Heart right ventricle (tissue), 16 donors: ENCODE measurements at regions not wholly inside any gene's neighbourhood (a gene's known extent, or its start where the extent isn't known, plus 50 kb on each side); places are given as distances from the start of the nearest gene placed in this dataset.
"Not testable (repeated sequence)": the region's sequence is repeated elsewhere in the genome, so short reads cannot be mapped to it uniquely, and the experiment has no call there.

ENCODE experiments used
- ATAC-seq, 8 donors: fragments of 200-7000 bp; cut with Tn5 transposase; one replicate each; pipeline ENCODE4 v1.9.1; 2020; ENCODE audit warnings: mild to moderate bottlenecking in 8 of 8, moderate library complexity in 8 of 8, moderate number of reproducible peaks in 1 of 8
- DNase-seq, 2 donors: peaks; one replicate each; pipeline ENCODE4 v3.0.0-alpha.2; 2020
- H3K27ac ChIP-seq, 10 donors: fragments of 200-600 bp; sonication (generic) in 2 of 10; one replicate each; pipeline versions ENCODE4 v1.5.0 to v1.8.0; 2020 to 2022; ENCODE audit warnings: mild to moderate bottlenecking in 3 of 10
- H3K27me3 ChIP-seq, 7 donors: fragments of 200-600 bp; one replicate each; pipeline ENCODE4 v1.8.0; 2021 to 2022; ENCODE audit warnings: mild to moderate bottlenecking in 2 of 7
- H3K36me3 ChIP-seq, 9 donors: fragments of 200-600 bp; sonication (generic) in 1 of 9; one replicate each; pipeline versions ENCODE4 v1.5.0 to v1.8.0; 2020 to 2022; ENCODE audit warnings: mild to moderate bottlenecking in 2 of 9
- H3K4me1 ChIP-seq, 9 donors: fragments of 200-600 bp; sonication (generic) in 1 of 9; one replicate each; pipeline versions ENCODE4 v1.5.0 to v1.8.0; 2020 to 2022; ENCODE audit warnings: mild to moderate bottlenecking in 4 of 9
- H3K4me3 ChIP-seq, 10 donors: fragments of 200-600 bp; sonication (generic) in 2 of 10; one replicate each; pipeline versions ENCODE4 v1.5.0 to v1.8.0; 2020 to 2022; ENCODE audit warnings: mild to moderate bottlenecking in 7 of 10, moderate library complexity in 2 of 10
- H3K9me3 ChIP-seq, 11 donors: fragments of 200-600 bp in 10 of 11; sonication (generic) in 2 of 11; one replicate each; pipeline versions ENCODE4 v1.5.0 to v1.8.0; 2013 to 2022; ENCODE audit warnings: mild to moderate bottlenecking in 2 of 11, control low read depth in 1 of 11, moderate library complexity in 1 of 11
- CTCF ChIP-seq, 9 donors: fragments of 200-600 bp; sonication (generic) in 2 of 9; IDR thresholded peaks; one replicate each; pipeline versions ENCODE4 v1.5.0 to v1.8.0; 2021 to 2022; ENCODE audit warnings: antibody characterized with exemption in 9 of 9, mild to moderate bottlenecking in 5 of 9, moderate library complexity in 1 of 9
- WGBS, 2 donors: extraction: QIAGEN DNeasy Blood & Tissue Kit; methylation state at CpG; one replicate each; pipeline ENCODE4 v1.1.7; 2013; ENCODE audit warnings: inconsistent platforms in 1 of 2; 5-methylcytosine and 5-hydroxymethylcytosine counted together
- intact Hi-C, 10 donors: fragments of 100-400 bp; cut with DNase I; formaldehyde crosslinking; loops; one replicate each; pipeline versions ENCODE4 v1.11.1 to v1.14.2; 2022
- donor health status: Arrhythmogenic right ventricular cardiomyopathy.
- donor health status: ischemic (EF 13 %, LVEDD 7.1; RV severe dilation, severe dysfunction).
- donor health status: healthy with polysubstance abuse.
- donor health status: DM: no; HTN: yes; CAD: no.
- donor health status: DM: no; HTN: no; CAD: no.
- donor health status: ischemic (EF 25% LVEDD 6.9; RV normal size, moderate dysfunction).
- donor health status: ischemic (EF 25% LVEDD 5.7; RV mildly dilated, moderate dysfunction).
- donor health status: healthy.
- donor health status: DM: yes; HTN: yes; CAD: no.
- donor health status: Ischemic cardiomyopathy.
- donor health status: ischemic (EF 35%, LVEDD 5.7; RV mildly dilated, moderate dysfunction).
- donor health status: nonischemic (EF 11% LVEDD 7.7; RV severe dilation, severe dysfunction).
- donor health status: DM: yes; HTN: yes; CAD: no.
- donor health status: PGD.
- donor health status: ischemic (EF 29% LVEDD 5.4; RV normal size, mild dysfunction).
- donor health status: nonischemic (EF 23%, LVEDD 6.1; RV moderate dilation, normal function).

- Histone ChIP-seq H3K9me3 (peaks cover 0 to 12% (median 0%) of the 10 kb centered on the region in 11 donors), H3K4me1 (peaks cover 0 to 13% (median 3%) of the 10 kb centered on the region in 9 donors), H3K4me3 (no peak overlapping the region), H3K27ac (no peak overlapping the region), H3K36me3 (no peaks in the 10 kb centered on the region), H3K27me3 (peaks cover 0 to 10% (median 0%) of the 10 kb centered on the region in 7 donors)
- ATAC-seq (peak in 4 of 8 donors; percentile 33 to 55 (median 47)), DNase-seq (peak; percentile 62 to 75)
- 41% methylated on average over 14 of the region's 14 CpGs for WGBS, 2 donors
- intact Hi-C loops = loop anchor here in 3 of 10 donors (1.0 to 10.0 kb wide), 4 partner anchors 493 to 820 kb away; no protein-coding TSS in a partner anchor
- TF ChIP-seq CTCF (IDR thresholded peaks at IDR 0.05) = peak; percentile 70 to 94 (median 84)
Measured at GRCh38 chr1:228664399-228664914, 70.8 kb upstream of the RHOU start.

- Histone ChIP-seq H3K9me3 (peaks cover 0 to 4% (median 0%) of the 10 kb centered on the region in 11 donors), H3K36me3 (no peaks in the 10 kb centered on the region), H3K4me3 (no peak overlapping the region), H3K4me1 (peaks cover 0 to 13% (median 3%) of the 10 kb centered on the region in 9 donors), H3K27ac (no peak overlapping the region), H3K27me3 (peaks cover 0 to 10% (median 0%) of the 10 kb centered on the region in 7 donors)
- WGBS, 2 donors = 77 to 80% methylated on average over 6 of the region's 6 CpGs
- ATAC-seq = no peak
- TF ChIP-seq CTCF (IDR thresholded peaks at IDR 0.05) = no peak
- intact Hi-C loops = loop anchor here in 4 of 10 donors (2.0 to 10.0 kb wide), 3 partner anchors 560 to 818 kb away; no protein-coding TSS in a partner anchor
- no peak for DNase-seq
Measured at GRCh38 chr1:228666686-228667623, 68.3 kb upstream of the RHOU start.

- ATAC-seq (peak in 1 of 8 donors; percentile 18), DNase-seq (no peak)
- intact Hi-C loops = loop anchor here in 4 of 10 donors (5.0 to 10.0 kb wide), 2 partner anchors 559 to 816 kb away; no protein-coding TSS in a partner anchor
- TF ChIP-seq CTCF (IDR thresholded peaks at IDR 0.05) = no peak
- Histone ChIP-seq H3K4me1 (peaks cover 0 to 13% (median 3%) of the 10 kb centered on the region in 9 donors), H3K4me3 (no peak overlapping the region), H3K36me3 (no peaks in the 10 kb centered on the region), H3K27me3 (peaks cover 0 to 12% (median 0%) of the 10 kb centered on the region in 7 donors), H3K27ac (no peak overlapping the region), H3K9me3 (no peaks in the 10 kb centered on the region)
- 74 to 86% methylated on average over 5 of the region's 5 CpGs for WGBS, 2 donors
Measured at GRCh38 chr1:228668553-228669241, 66.6 kb upstream of the RHOU start.

- intact Hi-C loops = loop anchor here in 4 of 10 donors (5.0 to 10.0 kb wide), 2 partner anchors 558 to 816 kb away; no protein-coding TSS in a partner anchor
- no peak for TF ChIP-seq CTCF (IDR thresholded peaks at IDR 0.05)
- Histone ChIP-seq H3K27me3 (peaks cover 0 to 11% (median 0%) of the 10 kb centered on the region in 7 donors), H3K9me3 (no peaks in the 10 kb centered on the region), H3K27ac (no peak overlapping the region), H3K4me3 (no peak overlapping the region), H3K4me1 (peaks cover 0 to 11% (median 3%) of the 10 kb centered on the region in 9 donors), H3K36me3 (no peaks in the 10 kb centered on the region)
- DNase-seq (no peak), ATAC-seq (peak in 4 of 8 donors; percentile 45 to 82 (median 72))
- WGBS, 2 donors = 82 to 97% methylated on average over 1 of the region's 1 CpG
Measured at GRCh38 chr1:228669242-228669585, 66.1 kb upstream of the RHOU start.

GRCh38 chr1:228681076-228681565, 54.2 kb upstream of the RHOU start:
- Histone ChIP-seq H3K27me3 (peaks cover 0 to 11% (median 0%) of the 10 kb centered on the region in 7 donors), H3K4me1 (peaks cover 0 to 14% (median 11%) of the 10 kb centered on the region in 9 donors)
- WGBS, 2 donors = 58 to 63% methylated on average over 9 of the region's 9 CpGs
- H3K27ac ChIP-seq, intact Hi-C loops, ATAC-seq, H3K4me3 ChIP-seq, DNase-seq, H3K36me3 ChIP-seq, H3K9me3 ChIP-seq: not testable (repeated sequence)
